Fibroblast of lung (primary cell): ENCODE measurements at regions not wholly inside any gene's neighbourhood (a gene's known extent, or its start where the extent isn't known, plus 50 kb on each side); places are given as distances from the start of the nearest gene placed in this dataset.

Experiments used
- CTCF ChIP-seq, 2 donors: IDR thresholded peaks in 1 of 2; conservative IDR thresholded peaks in 1 of 2; 1 replicate in 1 of 2; 2 replicates in 1 of 2; pipeline ENCODE4 v1.5.1; 2011 to 2012; ENCODE audit warnings: low read length in 2 of 2, control low read depth in 1 of 2, inconsistent platforms in 1 of 2, low read depth in 1 of 2, mild to moderate bottlenecking in 1 of 2
- EZH2 ChIP-seq: IDR thresholded peaks from 2 replicates; pipeline ENCODE4 v1.5.1; 2012; ENCODE audit warnings: low read length, control low read depth, mild to moderate bottlenecking; ENCODE audit errors: missing control alignments

GRCh38 chr1:225710804-225711203, 57.9 kb upstream of the ENAH start:
- no peak for TF ChIP-seq CTCF (conservative IDR thresholded peaks at IDR 0.05 in 1 of 2, IDR thresholded peaks at IDR 0.05 in 1 of 2; ENCODE audit: low read depth in 1 of 2, low read length in 2 of 2)
- TF ChIP-seq EZH2, result no peak
